Fibroblast of pulmonary artery (primary cell): ENCODE measurements at regions not wholly inside any gene's neighbourhood (a gene's known extent, or its start where the extent isn't known, plus 50 kb on each side); places are given as distances from the start of the nearest gene placed in this dataset.

ENCODE experiments used
- DNase-seq: peaks from one replicate; pipeline ENCODE4 v3.0.0-alpha.2; 2010; ENCODE audit warnings: low read depth
- H3K4me3 ChIP-seq: replicated peaks from 2 replicates; pipeline ENCODE4 v1.5.1; 2011; ENCODE audit warnings: low read depth, mild to moderate bottlenecking, control low read depth, low read length, moderate library complexity
- CTCF ChIP-seq: IDR thresholded peaks from 2 replicates; pipeline ENCODE4 v1.5.1; 2011; ENCODE audit warnings: mild to moderate bottlenecking, control low read depth, low read length, inconsistent platforms; ENCODE audit errors: missing control alignments

GRCh38 chr3:81864272-81864671 is 102.8 kb upstream of the GBE1 start:
- peak; percentile 15 for DNase-seq
- TF ChIP-seq CTCF: no peak
- H3K4me3 ChIP-seq: no peak overlapping the region

GRCh38 chr3:81863756-81864155 is 102.3 kb upstream of the GBE1 start:
- no peak for DNase-seq
- no peak for TF ChIP-seq CTCF

GRCh38 chr3:81861593-81861992 is 100.1 kb upstream of the GBE1 start:
- no peak for TF ChIP-seq CTCF
- no peak overlapping the region for H3K4me3 ChIP-seq
- no peak for DNase-seq

More at GRCh38 chr3:81863756-81864155, 102.3 kb upstream of the GBE1 start:
- no peak overlapping the region for H3K4me3 ChIP-seq

GRCh38 chr3:81859524-81859923 is 98.1 kb upstream of the GBE1 start:
- TF ChIP-seq CTCF: no peak
- no peak for DNase-seq

GRCh38 chr3:81853431-81853830 is 92.0 kb upstream of the GBE1 start:
- no peak for DNase-seq
- TF ChIP-seq CTCF: no peak
- H3K4me3 ChIP-seq: no peak overlapping the region

More at GRCh38 chr3:81859524-81859923, 98.1 kb upstream of the GBE1 start:
- no peak overlapping the region for H3K4me3 ChIP-seq

GRCh38 chr3:81851176-81851575 is 89.7 kb upstream of the GBE1 start:
- TF ChIP-seq CTCF: no peak
- no peak overlapping the region for H3K4me3 ChIP-seq
- DNase-seq: peak; percentile 24

GRCh38 chr3:81846988-81847387 is 85.5 kb upstream of the GBE1 start:
- DNase-seq: no peak
- no peak for TF ChIP-seq CTCF
- no peak overlapping the region for H3K4me3 ChIP-seq
